HG03175 (cell line): ENCODE measurements at regions not wholly inside any gene's neighbourhood (a gene's known extent, or its start where the extent isn't known, plus 50 kb on each side); places are given as distances from the start of the nearest gene placed in this dataset.
"Not testable (repeated sequence)": the region's sequence is repeated elsewhere in the genome, so short reads cannot be mapped to it uniquely, and the experiment has no call there.

ENCODE experiments used
- ATAC-seq: cut with Tn5 transposase; IDR thresholded peaks from one replicate; pipeline ENCODE4 v1.9.1; 2021; ENCODE audit warnings: mild to moderate bottlenecking, moderate library complexity; ENCODE audit not compliant: unreplicated experiment

DNA sequence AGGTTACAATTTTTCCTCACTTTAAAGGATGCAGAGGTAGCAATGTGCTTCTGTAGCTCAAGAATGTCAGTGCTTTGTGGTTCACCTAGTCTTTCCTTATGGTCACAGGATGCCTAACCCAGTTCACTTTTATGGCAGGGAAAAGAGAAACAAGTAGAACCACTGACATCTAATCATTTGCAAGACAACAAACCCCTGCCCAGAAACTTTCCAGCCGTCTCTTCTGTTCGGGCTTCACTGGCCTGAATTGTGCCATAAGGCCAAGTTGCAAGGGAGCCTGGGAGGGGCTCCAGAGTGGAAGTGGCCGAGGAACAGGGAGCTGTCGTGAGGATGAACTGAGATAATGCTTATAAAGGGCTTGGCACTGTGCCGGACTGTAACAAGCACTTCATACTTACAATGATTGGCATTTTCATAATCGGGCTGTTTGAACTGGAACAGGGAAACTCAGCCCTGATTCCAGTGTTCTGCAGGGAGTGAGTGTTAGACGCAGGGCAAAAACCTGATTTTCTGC, 212.6 kb downstream of the BCAS1 start:
- no peak for ATAC-seq

DNA sequence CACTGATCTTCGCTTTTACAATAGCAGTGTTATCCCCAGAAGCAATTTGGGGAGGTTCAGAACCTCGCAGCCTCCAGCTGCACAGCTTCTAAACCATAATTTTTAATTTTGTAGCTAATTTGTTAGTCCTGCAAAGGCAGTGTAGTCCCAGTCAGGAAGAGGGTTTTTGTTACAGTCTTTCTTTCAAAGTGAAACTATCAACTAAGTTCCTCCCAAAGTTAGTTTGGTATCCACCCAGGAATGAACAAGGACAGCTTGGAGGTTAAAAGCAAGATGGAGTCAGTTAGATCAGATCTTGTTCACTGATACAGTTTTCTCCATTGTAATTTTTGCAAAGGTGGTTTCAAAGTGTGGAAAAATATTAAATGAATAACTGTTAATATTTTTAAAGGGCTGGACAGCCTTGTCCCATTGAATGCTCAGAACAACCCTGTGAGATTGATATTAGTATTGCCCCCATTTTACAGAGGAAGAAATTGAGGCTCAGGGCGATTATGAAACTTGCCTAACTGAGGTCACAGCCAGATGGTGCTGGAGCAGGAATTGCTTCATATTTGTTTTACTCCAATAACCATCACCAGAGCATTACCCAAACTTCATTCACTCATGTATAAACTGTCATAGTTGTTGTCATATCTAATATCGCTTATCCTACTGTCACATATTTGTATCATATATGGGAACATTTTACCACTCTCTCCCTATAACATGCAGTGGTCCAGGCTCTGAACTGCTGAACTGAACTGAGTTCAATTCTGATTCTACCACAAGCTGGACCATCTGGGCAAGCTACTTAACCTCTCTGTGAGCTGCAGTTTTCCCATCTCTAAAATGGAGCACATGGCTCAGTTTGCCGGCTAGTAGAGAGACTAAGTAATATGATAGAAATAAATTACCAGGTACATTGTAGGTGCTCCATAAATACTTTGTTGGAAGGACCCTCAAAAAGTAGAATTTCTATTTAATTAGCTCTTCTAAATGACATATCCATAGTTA, 213.8 kb downstream of the BCAS1 start:
- no peak for ATAC-seq

DNA sequence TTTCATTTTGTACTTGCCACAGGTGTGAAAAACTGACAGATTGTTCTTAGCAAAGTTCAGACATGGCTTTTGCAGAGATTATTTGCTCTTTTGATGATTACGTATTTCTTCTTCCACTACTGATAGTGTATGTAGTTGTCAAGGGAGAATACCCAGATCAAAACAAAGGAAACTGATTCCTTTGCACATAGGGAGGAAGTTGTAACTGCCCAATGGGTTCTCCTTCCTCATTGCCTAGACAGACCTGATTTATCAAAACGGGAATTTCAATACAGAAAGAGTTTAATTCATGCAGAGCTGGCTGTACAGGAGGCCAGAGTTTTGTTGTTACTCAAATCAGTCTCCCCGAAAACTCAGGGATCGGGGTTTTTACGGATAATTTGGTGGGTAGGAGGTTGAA, 214.7 kb downstream of the BCAS1 start:
- no peak for ATAC-seq

DNA sequence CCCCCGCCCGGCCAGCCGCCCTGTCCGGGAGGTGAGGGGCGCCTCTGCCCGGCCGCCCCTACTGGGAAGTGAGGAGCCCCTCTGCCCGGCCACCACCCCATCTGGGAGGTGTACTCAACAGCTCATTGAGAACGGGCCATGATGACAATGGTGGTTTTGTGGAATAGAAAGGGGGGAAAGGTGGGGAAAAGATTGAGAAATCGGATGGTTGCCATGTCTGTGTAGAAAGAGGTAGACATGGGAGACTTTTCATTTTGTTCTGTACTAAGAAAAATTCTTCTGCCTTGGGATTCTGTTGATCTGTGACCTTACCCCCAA, 215.8 kb downstream of the BCAS1 start:
- not testable (repeated sequence) for ATAC-seq

DNA sequence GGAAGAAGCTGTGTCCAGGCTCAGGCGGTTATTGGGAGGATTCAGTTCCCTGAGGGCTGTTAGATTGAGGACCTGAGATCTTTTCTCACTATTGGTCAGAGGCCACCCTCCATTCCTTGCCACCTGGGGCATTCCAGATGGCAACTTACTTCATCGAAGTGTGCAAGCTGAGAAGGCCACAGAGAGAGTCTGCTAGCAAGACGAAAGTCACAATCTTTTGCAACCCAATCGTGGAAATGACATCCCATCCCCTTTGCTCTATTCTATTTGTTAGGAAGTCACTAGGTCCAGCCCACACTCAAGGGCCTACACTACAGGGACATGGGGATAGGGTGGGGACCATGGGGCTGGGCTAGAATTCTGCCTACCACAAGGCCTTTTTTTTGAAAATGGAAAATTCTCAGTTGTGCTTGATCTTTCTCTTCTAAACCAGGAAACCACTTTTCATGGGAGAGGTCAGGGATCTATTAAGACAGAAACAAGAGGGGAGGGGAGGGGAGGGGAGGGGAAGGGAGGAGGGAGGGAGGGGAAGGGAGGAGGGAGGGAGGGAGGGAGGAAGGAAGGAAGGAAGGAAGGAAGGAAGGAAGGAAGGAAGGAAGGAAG, 217.2 kb downstream of the BCAS1 start:
- no peak for ATAC-seq

DNA sequence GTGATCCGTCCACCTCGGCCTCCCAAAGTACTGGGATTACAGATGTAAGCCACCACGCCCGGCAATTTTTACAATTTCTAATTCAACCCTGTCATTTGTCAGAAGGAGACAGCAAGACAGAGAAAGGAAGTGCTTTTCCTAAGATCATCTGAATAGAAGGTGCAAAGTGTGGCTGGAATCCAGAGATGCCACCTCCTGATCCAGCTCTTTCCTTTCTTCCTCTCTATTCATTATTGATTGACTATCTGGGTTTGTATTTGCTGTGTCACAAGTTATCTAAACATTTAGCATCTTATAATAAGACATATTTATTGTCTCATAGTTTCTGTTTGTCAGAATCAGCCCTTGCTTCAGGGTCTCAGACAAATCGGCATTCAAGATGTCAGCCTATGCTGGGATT, 217.7 kb downstream of the BCAS1 start:
- no peak for ATAC-seq

DNA sequence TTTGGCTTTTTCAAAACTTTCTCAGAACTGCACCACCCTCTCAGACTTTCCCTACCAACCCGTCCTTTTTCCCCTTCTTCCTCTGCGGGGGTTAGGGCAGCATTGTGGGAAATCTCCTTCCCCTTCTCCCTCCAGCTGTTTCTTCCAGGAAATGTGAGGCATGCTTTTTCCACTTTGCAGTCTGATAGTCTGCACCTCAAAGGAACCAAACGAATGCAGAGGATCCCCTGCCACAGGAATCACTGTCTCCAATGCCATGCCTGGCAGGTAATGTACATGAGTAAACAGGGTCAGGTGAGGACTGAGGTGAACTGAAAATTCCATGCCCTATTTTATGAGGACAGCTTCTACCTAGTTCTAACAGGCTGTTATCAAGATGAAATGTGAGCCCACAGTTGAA, 218.4 kb downstream of the BCAS1 start:
- no peak for ATAC-seq

DNA sequence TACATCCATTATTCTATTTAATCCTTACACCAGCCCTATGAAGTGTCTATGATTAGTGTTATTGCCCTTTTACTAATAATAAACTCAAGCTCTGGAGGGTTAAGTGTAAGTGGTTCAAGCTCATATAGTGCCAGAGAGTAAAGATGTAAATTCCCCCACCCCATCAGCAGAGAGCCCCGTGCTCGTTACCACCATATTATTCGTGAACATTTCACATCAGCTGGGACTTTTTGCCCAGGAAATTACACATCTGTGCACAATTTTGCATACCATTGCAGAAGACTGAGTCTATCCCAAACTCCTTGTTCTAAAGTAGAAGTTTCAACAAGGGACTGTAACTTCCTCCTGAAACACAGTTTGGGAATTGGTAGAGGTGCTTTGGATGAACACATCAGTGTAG, 220.1 kb downstream of the BCAS1 start:
- no peak for ATAC-seq

DNA sequence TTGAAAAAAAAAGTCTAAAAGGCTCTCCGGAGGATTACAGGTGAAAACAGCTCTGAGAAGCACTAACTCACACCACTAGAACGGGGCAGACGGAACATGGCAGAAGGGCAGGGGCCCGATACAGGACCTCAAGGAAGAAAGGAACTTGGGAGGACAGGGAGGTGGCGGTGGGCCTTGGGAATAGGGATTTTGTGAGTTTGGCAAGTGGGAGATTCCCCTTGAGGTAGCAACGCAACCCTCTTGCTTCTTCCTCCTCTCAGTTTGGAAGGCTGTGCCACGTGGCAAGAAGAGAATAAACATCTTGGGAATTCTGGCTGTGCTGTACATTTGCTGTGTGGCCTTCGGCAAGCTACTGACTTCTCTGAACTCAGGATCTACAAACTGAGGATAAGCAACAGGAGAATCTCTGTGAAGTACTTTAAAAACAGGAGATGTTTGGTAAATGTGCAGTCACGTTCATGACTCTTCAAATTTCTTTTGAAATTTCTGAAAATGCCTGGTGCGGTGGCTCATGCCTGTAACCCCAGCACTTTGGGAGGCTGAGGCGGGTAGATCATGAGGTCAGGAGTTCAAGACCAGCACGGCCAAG, 220.8 kb downstream of the BCAS1 start:
- no peak for ATAC-seq

DNA sequence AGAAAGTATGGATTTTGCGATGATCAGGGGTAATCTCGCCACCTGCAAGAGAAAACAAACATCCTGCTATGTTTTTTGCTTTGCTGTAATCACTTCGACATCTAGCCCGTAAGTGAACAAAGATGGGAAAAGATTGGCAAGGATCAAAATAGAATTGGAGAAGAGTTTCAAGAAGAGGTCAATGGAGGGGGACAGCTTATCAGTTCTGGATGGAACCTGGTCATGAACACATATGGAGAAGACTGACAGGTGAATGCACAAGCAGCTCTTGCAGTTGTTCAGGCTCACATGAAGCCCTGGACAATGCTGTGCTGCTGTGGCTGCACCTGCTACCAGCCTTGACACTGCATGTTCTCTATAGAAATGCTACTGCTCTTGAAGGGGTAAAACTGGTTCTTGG, 222.1 kb downstream of the BCAS1 start:
- ATAC-seq = no peak

DNA sequence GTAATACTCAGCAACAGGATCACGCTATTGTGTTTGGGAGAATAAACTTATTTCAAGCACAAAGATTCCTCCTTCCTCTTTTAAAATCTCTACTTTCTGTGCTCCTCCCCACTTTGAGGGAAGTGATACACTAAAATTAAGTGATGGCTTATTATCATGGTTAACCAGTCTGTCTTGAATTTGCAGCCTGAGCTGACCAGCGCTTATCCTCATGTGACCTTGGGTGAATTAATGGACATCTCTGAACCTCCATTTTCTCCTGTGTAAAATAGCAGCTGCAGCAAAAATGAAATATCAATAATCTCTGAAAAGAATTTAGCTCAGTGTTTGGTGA, 222.6 kb downstream of the BCAS1 start:
- no peak for ATAC-seq

DNA sequence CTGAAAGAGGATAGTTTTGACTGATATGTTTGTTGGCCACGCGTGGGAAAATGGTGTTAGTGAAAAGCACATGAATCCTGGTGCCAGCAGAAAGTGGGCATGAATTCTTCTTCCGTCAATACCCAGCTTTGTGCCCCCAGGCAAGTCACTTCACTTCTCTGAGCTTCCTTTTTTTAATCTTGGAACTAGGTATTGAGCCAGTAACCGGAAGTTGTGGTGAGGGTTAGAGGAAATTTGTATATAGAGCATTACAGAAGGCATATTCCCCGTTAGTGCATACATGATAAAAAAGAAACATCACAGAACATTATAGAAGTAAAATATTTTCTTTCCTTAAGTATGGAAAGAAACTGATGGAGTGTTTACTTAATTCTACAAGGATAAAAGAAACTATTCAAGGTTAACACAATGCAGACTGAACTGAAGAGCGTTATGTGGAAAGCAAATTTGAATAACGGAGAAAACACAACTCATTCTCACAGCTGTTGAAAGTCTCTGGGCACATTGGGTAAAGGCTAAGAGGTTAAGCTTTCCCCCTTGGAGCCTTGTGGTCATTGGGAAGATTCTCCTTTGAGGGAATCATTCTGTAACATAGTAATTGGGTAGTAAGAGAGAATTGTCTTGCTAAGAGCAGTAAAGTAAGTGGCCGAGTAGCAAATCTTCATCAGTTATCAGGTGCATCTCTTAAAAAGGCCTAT, 223.1 kb downstream of the BCAS1 start:
- ATAC-seq = no peak

DNA sequence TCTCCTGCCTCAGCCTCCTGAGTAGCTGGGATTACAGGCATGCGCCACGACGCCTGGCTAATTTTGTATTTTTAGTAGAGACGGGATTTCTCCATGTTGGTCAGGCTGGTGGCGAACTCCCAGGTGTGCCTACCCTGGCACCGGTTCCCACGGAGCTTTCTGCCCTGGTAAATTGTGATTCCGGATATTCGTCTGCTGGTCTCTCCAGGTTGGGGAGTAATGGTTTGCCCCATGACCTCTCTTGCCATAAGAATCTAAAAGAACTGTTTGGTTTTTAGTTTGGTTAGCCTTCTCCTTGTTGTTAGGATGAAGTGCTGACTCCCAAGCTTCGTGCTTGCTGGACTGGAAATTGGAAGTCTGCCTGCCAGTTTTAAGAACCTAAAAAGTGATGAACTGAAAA, 223.8 kb downstream of the BCAS1 start:
- ATAC-seq = no peak

DNA sequence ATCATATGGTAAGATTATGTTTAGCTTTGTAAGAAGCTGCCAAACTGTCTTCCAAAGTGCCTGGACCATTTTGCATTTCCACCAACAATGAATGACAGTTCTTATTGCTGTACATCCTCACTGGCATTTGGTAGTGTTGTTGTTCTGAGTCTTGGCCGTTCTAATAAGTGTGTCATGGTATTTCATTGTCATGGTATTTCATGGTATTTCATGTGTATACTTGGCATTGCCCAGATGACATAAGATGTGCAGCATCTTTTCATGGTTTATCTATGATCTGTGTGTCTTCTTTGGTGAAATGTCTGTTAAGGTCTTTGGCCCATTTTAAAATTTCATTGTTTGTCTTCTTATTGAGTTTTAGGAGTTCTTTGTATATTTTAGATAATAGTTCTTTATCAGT, 224.4 kb downstream of the BCAS1 start:
- ATAC-seq = no peak

DNA sequence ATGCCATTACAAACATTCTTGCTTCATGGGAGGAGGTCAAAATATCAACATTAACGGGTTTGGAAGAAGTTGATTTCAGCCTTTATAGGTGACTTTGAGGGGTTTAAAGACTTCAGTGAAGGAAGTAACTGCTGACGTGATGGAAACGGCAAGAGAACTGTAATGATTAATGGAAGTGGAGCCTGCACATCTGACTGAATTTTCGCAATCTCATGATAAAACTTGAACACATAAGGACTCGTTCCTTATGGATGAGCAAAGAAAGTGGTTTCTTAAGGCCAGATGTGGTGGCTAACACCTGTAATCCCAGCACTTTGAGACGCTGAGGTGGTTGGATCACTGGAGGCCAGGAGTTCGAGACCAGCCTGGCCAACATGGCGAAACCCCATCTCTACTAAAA, 226.1 kb downstream of the BCAS1 start:
- no peak for ATAC-seq

DNA sequence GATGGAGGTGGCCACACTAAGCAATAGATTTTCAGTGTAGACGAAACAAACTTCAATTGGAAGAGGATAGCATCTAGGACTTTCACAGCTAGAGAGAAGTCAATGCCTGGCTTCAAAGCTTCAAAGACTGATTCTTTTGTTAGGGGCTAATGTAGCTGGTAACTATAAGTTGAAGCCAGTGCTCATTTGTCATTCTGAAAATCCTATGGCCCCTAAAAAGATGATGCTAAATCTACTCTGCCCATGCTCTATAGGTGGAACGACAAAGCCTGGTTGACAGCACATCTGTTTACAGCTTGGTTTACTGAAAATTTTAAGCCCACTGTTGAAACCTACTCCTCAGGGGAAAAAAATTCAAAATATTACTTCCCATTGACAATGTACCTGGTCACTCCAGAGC, 226.7 kb downstream of the BCAS1 start:
- no peak for ATAC-seq

DNA sequence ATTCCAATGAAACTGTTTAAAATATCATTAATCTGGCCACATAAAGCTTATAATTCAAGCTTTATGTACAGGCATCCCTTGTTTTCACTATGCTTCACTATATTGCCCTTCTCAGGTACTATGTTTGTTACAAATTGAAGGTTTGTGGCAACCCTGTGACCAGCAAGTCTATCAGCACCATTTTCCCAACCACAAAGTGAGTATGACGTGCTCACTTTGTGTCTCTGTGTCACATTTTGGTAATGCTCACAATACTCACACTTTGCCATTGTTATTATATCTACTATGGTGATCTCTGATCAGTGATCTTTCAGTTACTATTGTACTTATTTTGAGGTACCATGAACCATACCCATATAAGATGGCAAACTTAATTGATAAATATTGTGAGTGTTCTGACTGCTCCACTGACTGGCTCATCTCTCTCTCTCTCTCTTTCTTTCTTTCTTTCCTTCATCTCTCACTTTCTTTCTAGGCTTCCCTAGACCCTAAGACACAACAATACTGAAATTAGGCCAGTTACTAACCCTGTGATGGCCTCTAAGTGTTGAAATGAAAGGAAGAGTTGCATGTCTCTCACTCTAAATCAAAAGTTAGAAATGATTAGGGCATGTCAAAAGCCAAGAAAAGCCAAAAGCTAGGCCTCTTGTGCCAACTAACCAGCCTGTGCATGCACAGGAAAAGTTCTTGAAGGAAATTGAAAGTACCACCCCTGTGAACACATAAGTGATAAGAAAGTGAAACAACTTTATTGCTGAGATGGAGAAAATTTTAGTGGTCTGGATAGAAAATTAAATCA, 227.9 kb downstream of the BCAS1 start:
- ATAC-seq = no peak

DNA sequence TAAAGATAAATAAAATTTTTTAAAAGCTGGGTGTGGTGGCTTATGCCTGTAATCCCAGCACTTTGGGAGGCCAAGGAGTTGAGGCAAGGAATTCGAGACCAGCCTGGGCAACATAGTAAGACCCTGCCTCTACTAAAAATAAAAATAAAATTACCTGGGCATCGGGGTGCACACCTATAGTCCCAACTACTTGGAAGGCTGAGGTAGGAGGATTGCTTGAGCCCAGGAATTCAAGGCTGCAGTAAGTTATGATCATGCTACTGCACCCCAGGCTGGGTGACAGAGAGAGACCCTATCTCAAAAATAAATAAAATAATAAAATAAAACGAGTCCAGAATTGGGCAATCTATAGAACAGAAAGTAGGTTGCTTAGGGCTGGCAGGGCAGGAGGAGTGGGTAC, 228.7 kb downstream of the BCAS1 start:
- ATAC-seq = no peak

DNA sequence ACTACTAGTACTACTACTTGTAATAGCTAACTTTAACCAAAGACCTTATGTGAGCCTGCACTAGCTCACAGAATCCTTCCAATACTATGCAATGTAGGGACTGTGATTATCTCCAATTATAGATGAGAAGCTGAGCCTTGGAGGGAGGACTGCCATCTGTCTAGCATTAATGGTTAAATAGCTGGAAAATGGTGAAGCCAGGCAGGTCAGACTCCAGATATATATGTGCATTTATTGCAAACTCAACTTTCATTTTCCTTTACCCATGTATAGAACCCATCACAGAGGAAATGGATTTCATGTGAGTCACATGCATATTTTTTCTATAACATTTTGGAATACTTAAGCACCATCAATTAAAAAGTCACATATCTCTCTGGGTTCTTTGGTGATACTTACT, 229.9 kb downstream of the BCAS1 start:
- ATAC-seq = no peak

DNA sequence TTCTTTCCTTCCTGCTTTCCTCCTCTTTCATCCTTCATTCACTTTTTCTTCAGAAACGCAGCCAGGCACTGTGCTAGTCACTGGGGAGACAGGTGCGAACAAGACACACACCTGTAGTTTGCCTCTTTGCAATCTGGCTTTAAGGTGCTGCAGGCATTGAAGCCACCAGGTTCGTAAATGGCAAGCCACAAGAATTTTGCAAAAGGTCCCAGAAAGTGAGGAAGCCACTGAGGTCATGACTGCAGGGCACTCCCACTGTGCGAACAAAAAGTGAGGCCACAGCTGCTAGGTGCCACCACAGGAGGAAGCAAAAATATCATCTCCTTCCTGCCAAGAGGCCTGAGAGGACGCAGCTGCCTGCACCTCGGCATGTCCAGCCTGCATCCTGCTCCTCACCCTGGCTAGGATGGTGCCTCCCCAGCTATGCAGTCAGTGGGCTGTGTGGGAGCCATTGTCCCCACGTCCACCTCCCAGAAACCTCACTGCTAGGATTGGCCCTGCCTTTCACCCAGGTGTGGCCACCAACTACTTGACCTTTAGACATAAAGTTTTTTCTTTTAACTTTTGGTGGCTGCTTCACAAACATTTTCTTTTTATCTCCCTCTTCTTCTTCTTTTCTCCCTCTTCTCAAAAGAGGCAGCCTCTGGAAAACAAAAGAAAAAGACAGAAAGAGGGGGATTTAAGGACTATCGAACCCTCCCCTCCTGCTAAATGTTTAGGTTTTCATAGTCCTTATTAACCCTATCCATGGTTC, 230.8 kb downstream of the BCAS1 start:
- peak; percentile 71 for ATAC-seq
